Stimulated activated CD4-positive, alpha-beta T cell treated with anti-CD3 and anti-CD28 coated beads, Interleukin-4, amount 100 ng/mL, for 48 hours (primary cell): ENCODE measurements at regions not wholly inside any gene's neighbourhood (a gene's known extent, or its start where the extent isn't known, plus 50 kb on each side); places are given as distances from the start of the nearest gene placed in this dataset.

ENCODE experiments used
- DNase-seq, 2 donors: peaks; one replicate each; pipeline ENCODE4 v3.0.0-alpha.2; 2020; ENCODE audit warnings: low read depth in 2 of 2

DNA sequence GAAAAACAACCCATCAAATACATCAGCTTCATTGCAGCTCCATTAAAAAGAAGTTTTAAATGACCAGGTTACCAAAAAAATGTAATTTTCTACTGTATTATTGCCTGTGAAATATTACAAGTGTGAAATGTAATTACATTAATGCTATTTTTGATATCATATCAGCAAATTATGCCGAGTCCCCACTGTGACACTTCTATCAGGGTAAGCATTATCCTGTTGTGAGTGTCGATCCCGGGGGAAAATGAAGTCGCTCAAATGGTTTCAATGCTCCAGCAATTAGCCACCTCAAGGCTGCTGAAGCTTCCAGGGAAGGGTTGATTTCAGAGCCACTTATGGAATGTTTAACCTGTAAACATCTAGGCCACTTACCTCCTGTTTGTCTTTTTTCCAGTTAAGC is 70.4 kb downstream of the RCN1 start:
- DNase-seq, result no peak

DNA sequence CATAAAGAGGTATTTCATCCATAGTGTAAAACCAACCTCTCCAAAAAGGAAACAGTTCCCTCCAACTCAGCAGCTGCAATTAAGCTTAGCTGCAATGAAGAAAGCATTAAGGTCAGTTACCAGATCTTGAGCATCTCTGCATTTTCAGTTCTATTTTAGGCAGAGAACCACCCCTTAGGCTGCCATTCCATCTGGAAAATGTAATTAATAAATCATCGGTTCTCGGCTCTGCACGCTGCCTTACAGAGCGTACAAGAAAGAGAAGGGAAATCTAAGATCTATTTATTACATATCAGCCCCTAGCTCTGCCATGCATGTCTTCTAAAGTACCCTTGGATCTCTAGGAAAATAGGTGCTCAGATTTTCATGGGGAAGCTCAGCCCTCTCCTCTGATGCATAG is 71.5 kb downstream of the RCN1 start:
- no peak for DNase-seq

DNA sequence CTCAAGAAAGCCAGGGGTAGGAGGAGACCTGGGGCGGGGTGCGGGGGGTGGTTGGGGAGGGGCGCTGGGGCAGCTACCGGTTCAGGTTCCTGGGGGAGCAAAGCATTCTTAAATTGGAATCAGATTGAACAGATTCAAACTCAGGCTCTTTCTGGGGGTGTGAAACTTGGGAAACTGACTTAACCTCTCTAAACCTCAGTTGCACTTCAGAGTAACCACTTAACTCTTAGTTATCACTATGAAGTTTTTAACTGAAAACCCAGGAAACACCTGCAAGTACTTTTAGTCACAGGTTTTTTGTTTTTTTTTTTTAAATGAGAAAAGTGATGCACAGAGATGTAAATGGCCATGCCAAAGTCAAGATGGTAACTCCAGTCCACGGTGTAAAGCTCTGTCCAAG is 72.0 kb downstream of the RCN1 start:
- DNase-seq, result no peak

DNA sequence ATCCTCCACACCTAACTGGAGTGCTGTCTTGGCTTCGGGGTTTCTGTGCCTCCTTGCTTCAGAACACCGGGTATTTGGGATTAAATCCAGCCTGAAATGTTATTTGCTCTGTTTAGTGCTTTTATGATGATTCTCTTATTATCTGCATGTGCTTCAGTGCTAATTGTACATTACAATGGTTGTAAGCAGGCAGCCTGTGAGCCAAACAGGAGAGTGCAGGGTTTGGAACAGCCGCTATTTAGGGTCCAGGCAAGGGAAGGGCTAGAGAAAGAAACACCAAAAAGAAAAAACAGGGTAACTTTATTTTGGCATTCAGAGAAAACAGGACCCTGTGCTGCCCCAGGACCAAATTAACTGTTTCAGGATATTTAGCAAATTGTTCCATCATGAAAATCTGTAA is 72.7 kb downstream of the RCN1 start:
- DNase-seq, result no peak

DNA sequence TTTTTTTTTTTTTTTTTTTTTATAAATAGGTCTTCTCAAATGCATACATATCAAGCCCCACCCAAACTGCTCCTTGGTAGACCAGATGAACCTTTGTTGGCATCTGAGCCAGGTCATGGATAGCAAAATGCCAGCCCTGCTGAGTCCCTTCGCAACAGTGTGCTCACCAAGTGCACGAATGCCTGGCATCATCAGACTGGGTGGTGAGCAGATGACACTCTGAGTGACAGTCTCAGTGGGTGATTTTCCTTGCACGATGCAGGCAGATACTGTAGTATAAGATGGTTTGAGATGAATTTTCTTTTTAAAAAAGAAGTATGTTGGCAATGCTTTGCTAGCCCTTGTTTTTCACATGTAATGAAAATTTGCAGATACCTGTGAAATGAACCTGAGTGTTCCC is 74.0 kb downstream of the RCN1 start:
- no peak for DNase-seq

DNA sequence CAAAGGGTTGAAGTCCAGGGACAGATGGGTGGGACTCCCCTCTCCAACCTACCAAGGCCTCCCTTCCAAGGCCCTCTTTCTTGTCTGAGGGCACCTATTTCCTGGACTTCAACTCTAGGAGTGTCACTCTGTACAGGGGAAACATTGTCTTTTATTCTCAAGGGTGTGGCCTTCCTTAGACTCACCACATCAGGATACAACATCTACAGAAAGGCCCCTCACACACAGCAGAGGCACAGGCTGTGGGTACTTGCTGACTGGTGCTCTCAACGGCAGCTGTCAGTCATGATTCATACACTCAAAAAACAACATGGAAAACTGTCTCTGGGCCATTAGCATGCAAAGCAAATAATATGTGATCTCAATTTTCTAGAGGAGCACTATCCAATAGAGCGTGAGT is 78.0 kb downstream of the RCN1 start:
- DNase-seq, result no peak

DNA sequence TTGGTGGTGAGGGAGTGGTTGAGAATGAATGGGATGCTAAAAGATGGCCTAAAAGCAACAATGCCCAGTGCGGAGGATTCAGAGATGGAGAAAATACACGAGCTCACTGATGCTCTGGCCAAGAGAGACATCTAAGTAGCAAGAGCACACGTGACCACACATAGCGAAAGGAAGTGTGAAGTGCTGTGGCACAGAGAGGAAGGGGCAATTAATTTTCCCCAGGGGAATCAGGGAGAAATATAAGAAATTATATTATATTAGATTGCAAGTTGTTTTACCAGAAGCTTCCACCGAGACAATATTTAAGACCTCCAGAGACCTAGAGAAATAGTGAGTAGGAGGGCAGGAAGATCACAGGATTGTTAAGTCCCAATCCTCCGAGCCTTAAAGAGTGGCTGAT is 80.6 kb downstream of the RCN1 start:
- DNase-seq, result no peak

DNA sequence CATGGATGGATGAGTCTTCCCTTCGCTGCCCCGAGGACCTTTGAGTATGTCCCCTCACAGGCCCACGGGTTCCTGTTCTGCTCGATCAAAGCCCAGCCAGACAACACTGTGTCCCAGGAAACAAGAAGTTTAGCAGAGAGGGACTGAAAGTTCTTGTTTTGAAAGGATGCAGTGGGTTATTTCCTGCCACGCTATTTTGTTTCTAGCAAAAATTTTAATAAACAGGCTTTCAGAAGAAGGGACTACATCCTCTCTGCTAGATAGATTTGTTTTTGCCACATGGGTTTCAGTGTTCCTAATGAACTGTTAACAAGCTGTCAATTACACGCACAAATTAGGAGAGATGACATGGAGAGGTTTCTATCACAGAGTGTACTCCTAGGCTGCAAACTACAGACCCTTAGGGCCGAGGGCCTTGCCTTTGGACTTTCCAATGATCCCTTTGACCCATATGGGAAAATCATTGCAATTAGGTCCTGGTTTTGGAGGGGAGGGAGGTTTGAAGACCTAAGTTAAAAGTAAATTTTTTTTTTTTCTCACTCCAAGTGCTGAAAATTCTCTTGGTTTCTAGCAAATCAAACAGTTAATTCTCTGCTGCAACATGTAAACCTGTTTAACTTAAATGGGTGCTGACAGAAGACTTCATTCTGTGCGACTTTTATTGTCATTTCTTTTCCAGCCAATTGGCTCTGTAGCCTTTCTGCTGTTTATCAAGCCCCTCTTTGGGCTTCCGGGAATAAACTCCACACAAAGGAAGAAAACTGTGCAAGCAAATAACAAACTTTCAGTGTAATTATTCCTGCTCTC is 81.4 kb downstream of the RCN1 start:
- no peak for DNase-seq

DNA sequence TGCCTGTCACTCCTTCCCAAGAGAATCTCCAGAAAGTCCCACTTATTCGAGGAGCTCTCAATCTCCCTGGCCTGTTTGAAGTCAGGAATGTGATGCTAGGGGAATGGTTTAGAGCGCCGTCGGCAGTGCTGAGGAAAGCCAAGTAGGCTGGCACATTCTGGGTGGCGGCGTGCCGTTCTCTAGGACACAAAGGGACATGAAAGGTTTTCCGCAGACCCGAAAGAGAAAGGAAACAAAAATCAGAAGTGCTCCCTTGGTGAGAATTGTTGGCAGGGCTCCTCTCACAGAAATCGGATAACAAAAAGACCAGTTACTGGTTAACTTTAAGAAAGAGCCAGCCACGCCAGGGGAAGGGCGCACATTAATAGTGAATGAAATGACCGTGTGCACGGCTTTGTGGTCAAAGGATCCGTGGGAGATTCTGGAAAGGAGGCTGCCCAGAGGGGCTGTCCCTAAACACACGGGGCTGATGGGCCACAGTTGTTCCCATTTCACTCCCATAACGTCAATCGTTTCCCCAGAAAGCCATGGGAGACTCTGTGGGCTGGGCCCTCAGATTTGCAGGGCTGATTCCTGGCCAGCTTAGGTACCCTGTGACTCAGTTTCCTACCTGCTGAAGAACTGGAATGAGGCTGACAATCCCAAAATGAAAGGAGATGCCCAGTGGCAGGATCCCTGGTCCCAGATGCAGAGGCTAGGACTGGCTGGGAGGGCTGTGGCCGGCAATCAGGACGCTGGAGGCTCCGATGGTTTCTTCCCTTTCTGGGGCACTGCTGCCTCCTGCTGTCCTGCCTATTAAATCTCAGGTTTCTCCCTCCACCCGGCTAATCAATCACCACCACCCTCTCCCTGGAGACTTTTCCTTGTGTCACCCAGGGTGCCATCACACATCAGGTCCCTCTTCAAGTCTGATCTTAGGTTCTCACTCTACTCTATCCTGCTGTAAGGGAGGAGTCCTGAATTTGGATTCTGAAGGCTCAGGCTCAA is 82.3 kb downstream of the RCN1 start:
- DNase-seq, result peak in 1 of 2 donors; percentile 5

DNA sequence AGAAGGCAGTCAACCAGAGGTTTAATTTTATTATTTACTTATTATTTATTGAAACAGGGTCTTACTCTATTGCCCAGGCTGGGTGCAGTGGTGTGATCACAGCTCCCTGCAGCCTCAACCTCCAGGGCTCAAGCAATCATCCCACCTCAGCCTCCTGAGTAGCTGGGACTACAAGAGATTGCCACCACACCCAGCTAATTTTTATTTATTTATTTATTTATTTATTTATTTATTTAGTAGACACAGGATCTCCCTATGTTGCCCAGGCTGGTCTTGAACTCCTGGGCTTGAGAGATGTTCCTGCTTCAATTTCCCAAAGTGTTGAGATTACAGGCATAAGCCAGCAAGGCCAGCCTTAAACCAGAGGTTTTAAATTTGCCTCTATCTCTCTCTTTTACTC is 83.1 kb downstream of the RCN1 start:
- DNase-seq, result no peak

DNA sequence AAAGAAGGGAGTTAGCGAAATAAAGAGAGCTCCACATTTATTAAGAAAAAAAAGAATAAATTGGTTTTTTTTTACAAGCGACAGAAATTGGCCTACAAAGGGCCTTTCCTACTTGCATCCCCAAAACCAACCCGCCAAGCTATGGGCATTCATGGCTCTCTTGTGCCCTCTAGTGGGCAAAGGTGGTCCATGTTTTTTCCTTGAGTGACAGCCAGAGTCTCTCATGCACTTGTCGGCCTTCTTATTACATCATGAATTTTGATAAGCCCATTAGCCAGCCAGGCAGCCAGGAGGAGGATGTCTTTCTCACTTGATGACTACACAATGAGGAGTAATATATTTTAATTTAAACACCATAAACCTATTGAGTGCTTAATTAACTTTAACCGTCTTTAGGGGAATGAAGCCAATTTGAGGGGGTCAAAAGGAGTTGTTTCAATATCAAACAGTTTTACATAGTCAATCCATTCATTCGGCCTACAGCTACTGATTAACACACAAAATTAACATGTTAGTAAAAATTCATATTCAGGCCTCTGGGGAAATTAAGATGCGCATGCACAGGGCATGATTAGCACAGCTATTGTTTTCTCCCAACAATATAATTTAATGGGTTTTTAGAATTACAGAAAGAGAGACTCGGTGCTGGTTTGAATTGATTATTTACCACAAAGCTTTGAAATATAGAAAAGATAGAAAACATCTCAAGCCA is 85.5 kb downstream of the RCN1 start:
- DNase-seq, result peak; percentile 67 to 71

DNA sequence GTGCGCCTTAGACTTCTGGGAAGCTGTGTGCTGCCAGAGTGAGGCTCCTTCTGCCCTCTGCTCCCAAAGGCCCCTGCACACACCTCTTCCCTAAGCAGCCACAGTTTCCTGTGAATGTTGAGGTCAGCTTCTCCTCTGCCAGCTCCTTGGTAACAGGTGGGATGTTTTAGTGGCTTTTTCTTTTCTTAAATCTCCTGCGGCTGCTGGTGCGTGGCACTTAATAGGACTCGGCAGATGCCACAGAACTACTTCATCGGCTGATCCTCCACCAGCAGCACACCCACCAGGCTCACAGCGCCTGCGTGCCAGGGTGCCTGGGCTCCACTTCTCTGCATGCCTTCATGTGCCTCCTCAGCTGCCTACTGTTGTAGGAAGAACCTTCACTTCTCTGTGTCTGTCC is 87.8 kb downstream of the RCN1 start:
- DNase-seq, result no peak

DNA sequence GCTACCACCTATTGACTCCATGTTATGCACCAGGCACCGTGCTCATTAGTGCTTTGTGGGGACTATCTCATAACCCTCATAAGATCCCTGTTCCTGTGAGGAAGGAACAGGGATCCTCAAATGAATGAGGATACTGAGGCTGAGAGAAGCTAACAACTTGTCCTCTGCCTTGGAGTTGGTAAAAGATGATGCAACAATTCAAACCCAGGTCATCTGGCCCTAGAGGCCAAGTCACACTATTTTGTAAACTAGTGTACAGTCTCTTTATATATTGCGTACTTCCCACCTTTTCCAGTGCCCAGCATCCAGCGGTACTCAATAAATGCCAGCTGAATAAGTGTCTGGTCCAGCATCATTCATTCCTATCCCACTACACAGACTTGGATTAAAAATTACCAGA is 92.6 kb downstream of the RCN1 start:
- DNase-seq, result no peak

DNA sequence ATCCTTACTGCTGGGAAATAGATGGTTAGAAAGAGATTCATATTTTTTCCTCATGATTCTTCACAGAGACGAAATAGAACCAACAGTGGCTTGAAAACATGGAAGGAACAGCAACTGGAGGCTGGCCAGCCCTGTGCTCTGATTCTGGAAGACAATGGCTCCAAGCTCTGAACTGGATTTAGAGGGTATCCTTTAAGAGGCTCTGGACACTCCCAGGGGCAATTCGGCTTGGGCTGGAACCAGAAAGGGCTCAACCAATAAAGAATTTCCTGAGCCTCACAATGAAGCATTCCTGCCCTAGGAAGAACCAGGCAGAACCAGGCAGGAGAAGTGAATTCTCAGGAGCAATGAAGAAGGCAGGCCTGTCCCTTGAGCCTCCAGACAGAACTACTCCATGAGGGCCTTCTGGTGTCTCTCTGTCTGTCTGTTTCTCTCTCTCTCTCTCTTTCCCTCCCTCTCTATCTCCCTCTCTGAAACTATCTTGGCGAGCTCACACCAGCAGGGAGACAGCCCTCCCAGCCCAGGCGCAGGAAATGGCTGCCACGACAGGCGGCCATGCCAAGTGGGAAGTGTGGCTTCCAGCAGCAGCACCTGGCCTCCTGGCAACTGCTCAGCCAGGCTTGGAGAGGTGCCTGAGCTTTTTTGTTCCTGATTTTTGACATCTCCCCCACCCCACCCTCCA is 93.3 kb downstream of the RCN1 start:
- no peak for DNase-seq

DNA sequence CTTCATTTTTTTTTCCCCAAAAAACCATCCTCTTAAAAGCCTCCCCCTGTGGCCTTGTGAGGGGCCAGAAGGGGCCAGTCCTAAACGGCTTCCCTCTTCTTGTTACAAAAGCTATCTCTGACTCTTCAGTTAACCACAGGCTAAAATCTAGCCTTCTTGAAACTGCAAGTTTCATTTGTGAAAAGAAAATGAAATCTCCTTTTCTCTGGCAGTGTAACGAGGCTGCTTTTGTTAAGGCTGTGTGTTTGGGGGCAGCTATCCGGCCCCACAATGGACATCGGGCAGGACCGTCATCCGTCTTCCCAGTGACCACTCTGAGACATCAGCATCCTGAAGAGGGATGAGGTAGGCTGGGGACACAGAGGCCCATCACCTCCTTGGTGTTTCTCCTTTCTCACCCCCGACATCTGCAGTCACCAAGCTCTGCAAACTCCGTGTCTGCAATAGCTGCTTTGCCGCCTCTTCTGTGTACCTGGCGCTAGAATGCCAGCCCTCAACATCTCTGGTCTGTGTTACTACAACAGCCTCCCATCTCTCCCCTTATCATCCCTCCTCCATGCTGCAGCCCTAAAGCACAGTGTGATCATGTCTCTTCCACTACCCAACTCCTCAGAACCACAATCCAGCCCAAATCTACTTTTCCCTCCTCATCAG is 94.0 kb downstream of the RCN1 start:
- DNase-seq, result no peak

DNA sequence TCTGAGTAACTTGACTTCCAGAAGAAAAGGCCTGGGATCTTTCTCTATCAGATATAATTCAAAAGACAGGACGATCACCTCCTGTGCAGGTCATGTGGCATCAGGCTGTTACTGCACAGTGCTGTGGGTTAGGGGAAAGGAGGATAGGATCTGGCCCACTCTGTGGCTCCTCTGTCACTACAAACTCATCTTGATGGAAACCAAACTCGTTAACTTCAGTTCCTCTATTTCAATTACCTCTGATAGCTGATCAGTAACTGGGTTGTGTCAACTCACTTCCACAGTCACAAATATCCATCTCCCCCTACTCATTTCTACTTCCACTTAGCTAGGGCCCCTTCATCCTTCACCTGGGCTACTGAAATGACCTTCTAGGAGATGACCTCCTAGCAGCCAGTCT is 95.2 kb downstream of the RCN1 start:
- no peak for DNase-seq

DNA sequence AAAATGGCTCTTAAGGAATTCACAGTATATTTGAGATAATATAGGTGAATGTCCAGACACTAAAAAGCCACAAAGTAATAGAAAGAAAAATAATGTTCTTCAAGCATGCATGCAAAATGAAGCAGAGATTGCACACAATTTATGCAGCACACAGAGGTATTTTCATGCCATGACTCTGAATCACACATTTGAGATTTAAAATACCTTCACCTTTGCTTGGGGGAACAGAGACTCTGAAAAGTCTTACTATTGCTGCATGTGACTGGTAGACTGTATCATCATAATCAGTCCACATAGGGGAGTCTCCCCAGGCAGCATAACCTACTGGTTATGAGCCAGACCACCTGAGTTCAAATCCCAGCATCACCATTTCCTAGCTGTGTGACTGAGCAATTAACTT is 96.2 kb downstream of the RCN1 start:
- DNase-seq, result no peak

DNA sequence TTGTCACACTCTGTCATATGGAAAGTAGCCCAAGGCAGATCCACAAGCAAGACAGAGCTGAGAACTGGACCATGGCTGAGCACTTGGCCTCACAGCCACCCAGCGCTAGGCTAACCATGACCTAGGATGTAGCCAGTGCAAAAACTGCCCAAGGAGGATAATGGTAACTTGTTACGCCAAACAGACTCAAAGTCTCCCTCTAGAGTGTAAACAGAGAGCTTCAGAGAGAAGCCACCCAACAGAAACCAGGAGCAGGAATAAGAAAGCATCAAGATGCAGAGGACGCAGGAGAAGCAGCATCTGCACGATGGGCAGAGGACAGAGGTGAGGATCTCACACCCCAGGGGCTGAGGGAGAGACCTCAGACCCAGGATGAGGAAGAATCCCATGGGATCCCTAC is 97.9 kb downstream of the RCN1 start:
- DNase-seq, result no peak

DNA sequence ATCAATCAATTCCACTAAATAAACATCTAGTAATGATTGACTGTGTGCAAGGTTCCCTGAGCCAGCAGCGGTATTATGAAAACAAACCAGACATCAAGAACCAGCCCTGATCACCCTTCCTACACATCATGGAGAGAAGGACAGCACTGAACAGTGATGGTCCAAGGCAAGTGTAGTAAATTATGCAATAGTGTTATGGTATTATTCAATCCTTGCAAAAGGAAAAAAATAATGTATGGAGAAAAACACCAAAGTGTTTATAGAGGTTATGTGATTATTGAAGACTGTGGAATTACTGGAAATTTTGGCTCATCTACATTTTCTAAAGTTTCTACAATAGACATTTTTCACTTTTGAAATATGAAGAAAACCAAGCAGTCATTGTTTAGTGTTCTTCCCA is 105.3 kb downstream of the RCN1 start:
- DNase-seq, result no peak

DNA sequence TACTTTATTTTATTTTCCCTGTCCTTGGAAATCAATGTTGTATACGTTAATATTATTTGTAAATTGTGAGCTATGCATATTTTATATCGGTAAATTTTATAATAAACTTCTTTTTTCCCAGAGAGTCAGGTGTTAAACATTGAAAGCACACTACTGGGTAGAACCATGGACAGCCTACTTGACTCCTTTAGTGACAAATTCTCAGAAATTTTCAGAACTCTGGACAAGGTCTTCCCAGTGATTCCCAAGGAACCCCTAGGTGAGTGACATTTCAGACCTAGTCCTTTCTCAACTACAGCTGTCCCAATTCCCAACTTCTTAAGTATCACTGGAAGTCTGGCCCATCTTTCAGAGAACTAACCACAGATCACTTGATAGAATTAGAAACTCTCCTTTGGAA is 107.2 kb downstream of the RCN1 start:
- no peak for DNase-seq

DNA sequence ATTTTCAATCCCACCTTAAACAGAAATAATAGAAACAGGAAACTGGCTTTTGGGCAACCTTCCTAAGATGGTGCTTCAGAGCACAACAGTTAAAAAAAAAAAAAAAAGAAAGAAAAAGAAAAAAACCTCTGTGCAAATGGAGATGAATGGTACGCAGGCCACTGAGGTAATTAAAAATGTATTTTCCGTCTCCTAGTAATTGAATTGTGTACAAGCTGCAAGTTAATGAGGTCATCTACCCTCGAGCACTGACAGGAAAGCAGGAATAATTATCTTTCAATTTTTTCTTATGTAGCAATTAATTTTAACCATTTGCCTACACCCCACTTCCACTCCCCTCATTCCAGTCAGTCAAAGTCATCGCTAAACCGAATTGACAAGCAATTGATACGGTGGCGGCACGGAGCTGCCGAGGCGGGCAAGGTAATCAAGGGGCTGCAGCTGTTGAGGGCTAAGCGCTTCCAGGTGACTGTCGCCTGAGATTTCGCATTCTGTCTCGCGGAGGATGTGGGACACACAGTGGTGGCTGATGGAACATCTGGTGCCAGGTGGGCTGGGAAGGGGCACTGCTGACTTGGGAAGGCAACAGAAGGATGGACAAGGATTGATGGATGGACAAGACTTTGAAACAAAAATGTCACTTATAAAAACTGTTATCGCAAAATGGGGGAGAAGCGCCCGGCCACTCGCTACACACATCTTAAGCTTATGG is 109.4 kb downstream of the RCN1 start:
- no peak for DNase-seq
